ENCODE measurements at regions not wholly inside any gene's neighbourhood (a gene's known extent, or its start where the extent isn't known, plus 50 kb on each side); places are given as distances from the start of the nearest gene placed in this dataset.

DNA sequence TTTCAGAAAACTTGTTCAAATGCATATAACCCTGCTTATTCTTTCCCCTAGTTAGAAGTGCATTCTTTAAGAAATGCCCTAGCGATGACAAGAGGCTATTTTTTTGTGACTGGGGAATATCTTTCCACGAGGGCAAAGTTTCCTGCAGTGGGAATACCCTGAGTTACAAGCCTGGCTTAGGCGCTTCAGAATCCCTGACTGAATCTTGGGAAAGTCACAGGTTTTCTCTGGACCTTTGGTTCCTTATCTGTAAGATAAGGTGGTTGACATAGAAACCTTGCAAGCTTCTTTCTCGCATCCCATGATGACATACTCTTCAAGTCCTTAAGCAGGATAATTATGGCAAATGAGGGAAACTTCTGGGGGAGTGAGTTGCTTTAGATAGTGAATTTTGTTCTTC lies 80.5 kb upstream of the FZD8 start:
- Histone ChIP-seq H4K20me1 (replicated peaks in 1 of 2; ENCODE audit: control insufficient read depth in 1 of 2, insufficient read depth in 2 of 2, low read length in 2 of 2) (no peaks in the 10 kb centered on the region), H3K23me2 (ENCODE audit: low read depth, low read length) (no peaks in the 10 kb centered on the region), H2AFZ (ENCODE audit: low read length) (no peak overlapping the region), H3K4me3 (ENCODE audit: extremely low read depth in 1 of 4, insufficient read depth in 2 of 4, low read depth in 3 of 4, low read length in 4 of 4) (no peak overlapping the region), H2BK12ac (ENCODE audit: low read depth, low read length) (no peak overlapping the region), H2BK120ac (replicated peaks; ENCODE audit: low read depth, low read length) (no peak overlapping the region), H3K9me3 (ENCODE audit: insufficient read depth in 2 of 2, low read depth in 1 of 2, low read length in 1 of 2) (no peaks in the 10 kb centered on the region), H2BK20ac (ENCODE audit: low read length) (no peak overlapping the region), H2AK5ac (ENCODE audit: low read depth, low read length) (no peak overlapping the region), H3K4me2 (ENCODE audit: insufficient read depth in 1 of 2, low read depth in 2 of 2, low read length in 2 of 2) (no peak overlapping the region), H3K79me2 (ENCODE audit: control insufficient read depth in 1 of 2, insufficient read depth in 2 of 2, low read length in 2 of 2) (no peaks in the 10 kb centered on the region), H4K91ac (replicated peaks; ENCODE audit: insufficient read length, low read length) (no peak overlapping the region), H3K4me1 (replicated peaks in 1 of 4; ENCODE audit: control insufficient read depth in 3 of 4, insufficient read depth in 4 of 4, low read length in 3 of 4) (no peaks in the 10 kb centered on the region), H3K36me3 (ENCODE audit: control insufficient read depth in 2 of 4, insufficient read depth in 4 of 4, low read length in 3 of 4) (no peaks in the 10 kb centered on the region), H3K56ac (replicated peaks; ENCODE audit: insufficient read length, low read depth, low read length) (no peak overlapping the region), H3K79me1 (ENCODE audit: low read depth, low read length) (no peaks in the 10 kb centered on the region), H3K18ac (ENCODE audit: extremely low read depth, low read length) (no peak overlapping the region), H3K27ac (ENCODE audit: low read depth, low read length) (no peak overlapping the region), H3K27me3 (replicated peaks in 1 of 4; ENCODE audit: control insufficient read depth in 3 of 4, extremely low read depth in 1 of 4, insufficient read depth in 3 of 4, low read length in 3 of 4) (no peaks in the 10 kb centered on the region), H3K9ac (replicated peaks in 1 of 4; ENCODE audit: extremely low read depth in 1 of 4, low read depth in 3 of 4, low read length in 3 of 4) (no peak overlapping the region), H4K8ac (ENCODE audit: extremely low read depth, insufficient read depth, low read length) (no peak overlapping the region), H3K4ac (replicated peaks; ENCODE audit: insufficient read length, low read depth, low read length) (no peak overlapping the region), H4K5ac (ENCODE audit: insufficient read length, low read depth, low read length) (no peak overlapping the region), H2BK15ac (ENCODE audit: low read length) (no peak overlapping the region), H2BK5ac (ENCODE audit: low read depth, low read length) (no peak overlapping the region), H3K14ac (ENCODE audit: insufficient read length) (no peak overlapping the region), H3K23ac (ENCODE audit: insufficient read length) (no peak overlapping the region)
- WGBS, 2 experiments (ENCODE audit: extremely low coverage in 1 of 2, insufficient coverage in 1 of 2, insufficient read length in 1 of 2, insufficient replicate concordance in 2 of 2, low coverage in 1 of 2, low lambda C conversion rate in 2 of 2, missing lambda C conversion rate in 1 of 2) = 85% methylated on average over 4 of the region's 4 CpGs; no CpG with 5 or more reads in 1 of the 2 experiments
- FAIRE-seq (no peak), DNase-seq (ENCODE audit: low read depth in 1 of 2, low spot score in 2 of 2) (no peak)
- CTCF ChIA-PET (ENCODE audit: partially characterized antibody) = interaction anchor here (0.5 kb wide), 1 partner anchor 521 kb away, joined by 3 read pairs; no protein-coding TSS in a partner anchor
- TF ChIP-seq ZNF274 (IDR thresholded peaks at IDR 0.05; ENCODE audit: borderline replicate concordance, extremely low read depth, low read length) (no peak), SP2 (IDR thresholded peaks at IDR 0.05; ENCODE audit: low read length) (no peak), JUND (IDR thresholded peaks at IDR 0.05; ENCODE audit: low read length) (no peak), NRF1 (IDR thresholded peaks at IDR 0.05; ENCODE audit: low read depth, low read length) (no peak), CEBPB (IDR thresholded peaks at IDR 0.05; ENCODE audit: low read depth, low read length) (no peak)
- TF ChIP-seq, protein P1, sequence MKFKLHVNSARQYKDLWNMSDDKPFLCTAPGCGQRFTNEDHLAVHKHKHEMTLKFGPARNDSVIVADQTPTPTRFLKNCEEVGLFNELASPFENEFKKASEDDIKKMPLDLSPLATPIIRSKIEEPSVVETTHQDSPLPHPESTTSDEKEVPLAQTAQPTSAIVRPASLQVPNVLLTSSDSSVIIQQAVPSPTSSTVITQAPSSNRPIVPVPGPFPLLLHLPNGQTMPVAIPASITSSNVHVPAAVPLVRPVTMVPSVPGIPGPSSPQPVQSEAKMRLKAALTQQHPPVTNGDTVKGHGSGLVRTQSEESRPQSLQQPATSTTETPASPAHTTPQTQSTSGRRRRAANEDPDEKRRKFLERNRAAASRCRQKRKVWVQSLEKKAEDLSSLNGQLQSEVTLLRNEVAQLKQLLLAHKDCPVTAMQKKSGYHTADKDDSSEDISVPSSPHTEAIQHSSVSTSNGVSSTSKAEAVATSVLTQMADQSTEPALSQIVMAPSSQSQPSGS (IDR thresholded peaks at IDR 0.05; ENCODE audit: low read length) = no peak
- POLR2A ChIA-PET (ENCODE audit: partially characterized antibody) = no interaction called here
